GM18517 (cell line): ENCODE measurements at regions not wholly inside any gene's neighbourhood (a gene's known extent, or its start where the extent isn't known, plus 50 kb on each side); places are given as distances from the start of the nearest gene placed in this dataset.

Source experiments
- ATAC-seq: cut with Tn5 transposase; IDR thresholded peaks from one replicate; pipeline ENCODE4 v1.9.1; 2021; ENCODE audit warnings: mild to moderate bottlenecking, moderate library complexity; ENCODE audit not compliant: unreplicated experiment

DNA sequence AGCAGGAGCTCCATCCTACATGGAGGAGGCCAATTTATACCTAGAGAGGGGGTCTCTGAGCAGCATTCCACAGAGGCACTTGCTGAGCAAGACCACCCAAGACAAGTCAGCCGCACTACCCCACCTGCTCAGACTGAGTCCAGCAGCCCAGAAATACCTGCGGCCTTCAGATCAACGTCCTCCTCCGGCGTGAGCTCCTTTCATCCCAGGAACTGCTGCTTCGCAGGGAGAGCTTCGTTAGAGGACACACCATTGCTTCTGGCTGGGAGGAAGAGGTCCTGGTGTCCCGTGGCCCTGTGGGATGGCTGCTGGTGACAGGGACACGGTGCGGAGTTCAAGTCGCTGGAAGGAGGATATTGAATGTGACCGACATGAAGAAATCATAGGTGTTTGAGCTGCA is 216.9 kb upstream of the PPP2R2D start:
- no peak for ATAC-seq

DNA sequence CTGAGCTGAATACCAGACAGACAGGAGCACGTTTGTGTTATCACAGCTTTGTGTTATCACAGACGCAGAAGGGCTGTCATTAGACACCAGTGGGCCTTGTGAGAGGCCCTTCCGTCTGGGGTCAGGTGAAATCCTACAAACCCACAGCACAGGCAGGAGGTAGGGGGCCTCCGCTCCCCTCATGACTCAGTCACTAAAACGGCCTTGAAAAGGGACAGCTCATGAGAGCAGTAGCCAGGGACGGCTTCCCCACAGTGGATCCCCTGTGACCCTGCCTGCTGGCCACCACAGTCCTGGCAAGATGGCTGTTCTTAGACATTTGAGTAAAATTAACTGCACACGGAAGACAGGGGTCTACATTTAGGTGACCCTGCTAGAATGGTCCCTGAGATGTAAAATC is 215.8 kb upstream of the PPP2R2D start:
- no peak for ATAC-seq

DNA sequence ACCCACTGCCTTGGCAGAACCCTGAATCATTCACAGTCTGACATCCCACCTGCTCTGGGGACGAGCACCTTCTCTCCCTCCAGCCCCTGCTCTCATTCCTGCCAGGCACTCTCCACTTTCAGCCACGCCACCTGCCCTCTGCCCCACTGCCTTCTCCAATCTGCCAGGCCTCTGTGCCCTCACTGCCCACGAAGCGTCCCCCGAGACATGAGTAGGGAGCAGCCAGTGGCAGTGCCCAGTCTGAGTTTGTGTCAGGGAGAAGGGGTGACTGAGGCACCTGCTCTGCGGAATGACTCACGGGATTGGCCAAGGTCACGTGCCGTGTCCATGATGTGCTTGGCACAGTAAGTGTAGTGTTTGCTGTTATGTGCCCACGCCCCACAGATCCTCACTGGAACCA is 215.2 kb upstream of the PPP2R2D start:
- no peak for ATAC-seq

DNA sequence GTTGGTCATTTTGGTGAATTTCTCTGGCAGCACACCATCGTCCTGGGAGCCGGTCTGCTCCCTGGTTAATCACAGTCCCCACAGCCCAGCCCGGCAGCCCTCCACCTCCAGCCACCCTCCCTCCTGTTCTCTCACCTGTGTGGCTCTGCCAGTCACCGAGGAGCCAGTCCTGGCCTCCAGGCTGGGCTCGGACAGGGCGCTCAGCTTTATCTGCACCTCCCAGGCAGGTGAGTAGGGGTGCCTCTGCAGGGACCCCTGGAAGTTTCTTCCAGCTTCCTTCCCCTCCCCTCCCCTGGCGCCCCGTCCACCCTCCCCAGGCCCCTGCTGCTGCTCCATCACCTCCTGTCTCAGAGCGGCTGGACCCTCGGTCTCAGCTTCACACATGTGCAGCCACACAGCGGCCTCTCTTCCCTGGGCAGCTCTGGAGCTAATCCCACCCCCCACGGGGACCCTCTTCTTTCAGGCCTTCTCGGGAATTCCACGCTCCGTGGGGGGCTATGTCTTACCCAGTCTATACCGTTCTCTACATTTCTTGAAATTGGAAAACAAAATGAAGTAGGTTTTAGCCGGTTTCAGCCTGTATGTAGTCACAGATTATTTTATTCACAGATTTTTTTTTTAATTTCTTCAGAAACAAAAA is 213.9 kb upstream of the PPP2R2D start:
- ATAC-seq: no peak

DNA sequence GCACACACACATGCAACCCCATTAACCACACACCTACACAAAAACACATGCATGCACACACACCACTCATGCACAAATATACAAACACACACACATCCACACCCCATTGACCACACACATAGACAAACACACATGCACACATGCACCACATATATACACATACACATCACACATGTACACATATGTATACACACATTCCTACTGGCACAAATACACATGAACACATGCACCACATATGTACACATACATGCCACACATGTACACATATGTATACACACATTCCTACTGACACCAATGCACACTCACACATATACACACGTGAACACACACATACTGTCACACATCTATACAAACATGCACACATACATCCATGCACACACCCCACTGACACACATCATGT is 212.5 kb upstream of the PPP2R2D start:
- ATAC-seq: no peak

DNA sequence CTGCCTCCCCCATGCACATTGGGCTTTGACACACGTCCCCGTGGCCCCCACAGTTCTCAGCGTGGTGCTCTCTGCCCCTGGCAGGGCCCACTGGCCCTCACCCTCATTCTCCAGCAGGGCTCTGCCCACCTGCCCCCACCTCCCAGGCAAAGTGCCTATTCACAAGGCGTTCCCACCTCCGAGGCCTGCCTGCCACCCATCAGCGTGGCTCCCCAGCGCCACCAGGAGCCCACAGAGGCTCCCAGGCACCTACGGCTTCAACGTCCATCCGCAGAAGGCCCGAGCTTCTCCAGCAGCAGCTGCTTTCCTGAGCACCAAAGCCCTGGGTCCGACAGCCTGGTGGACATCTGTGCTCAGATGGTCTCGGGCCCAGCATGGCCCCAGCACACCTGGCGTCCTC is 211.8 kb upstream of the PPP2R2D start:
- no peak for ATAC-seq

DNA sequence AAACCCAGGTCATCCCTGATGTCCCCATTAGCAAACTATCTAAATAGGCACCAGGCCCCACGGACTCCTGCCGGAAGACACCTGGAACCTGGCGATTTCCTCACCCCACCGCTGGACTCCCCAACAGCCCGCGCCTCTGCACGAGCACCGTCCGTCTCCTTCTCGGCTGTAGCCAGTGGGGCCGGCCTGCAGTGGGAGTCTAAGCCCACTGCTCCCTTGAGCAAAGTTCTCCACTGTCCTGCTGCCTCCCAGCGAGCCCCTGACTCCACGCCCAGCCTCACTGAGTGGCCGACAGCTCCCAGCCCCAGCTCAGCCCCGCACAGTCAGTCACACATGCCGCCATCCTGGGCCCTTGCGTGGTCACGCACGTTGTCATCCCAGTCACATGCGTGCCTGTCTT is 211.3 kb upstream of the PPP2R2D start:
- ATAC-seq: no peak

DNA sequence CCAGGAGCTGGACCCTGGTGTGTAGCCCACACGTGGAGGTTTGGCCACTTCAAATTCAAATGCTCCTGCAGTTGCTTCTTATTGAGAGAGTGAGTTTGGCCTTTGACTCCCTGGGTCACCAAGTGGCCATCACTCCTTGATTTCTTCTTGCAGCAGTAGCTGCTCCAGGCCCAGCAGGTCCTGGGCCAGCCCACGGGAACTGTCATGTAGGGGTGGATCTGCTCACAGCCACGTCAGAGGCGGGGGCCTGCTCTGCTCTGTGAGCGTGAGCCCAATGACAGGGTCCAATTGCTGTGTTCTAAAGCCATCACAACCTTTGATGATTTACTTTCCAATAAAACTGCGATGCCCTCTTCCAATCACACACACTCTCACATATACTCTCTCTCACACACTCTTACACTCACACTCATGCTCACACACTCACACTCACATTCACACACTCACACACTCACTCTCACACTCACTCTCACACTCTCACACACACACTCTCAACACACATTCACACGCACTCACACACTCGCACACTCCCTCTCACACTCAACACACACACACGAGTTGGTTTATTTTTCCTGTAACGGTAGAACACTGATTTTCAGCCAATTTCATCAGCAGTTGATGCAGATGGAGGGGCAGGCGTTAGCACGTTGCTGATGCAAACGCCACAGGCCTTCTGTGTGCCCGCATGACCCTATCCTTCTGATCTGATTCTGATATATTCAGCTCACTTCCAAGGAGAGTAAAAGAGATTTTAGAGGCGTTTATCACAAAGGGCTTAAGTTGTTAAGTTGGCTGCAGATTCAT is 210.7 kb upstream of the PPP2R2D start:
- no peak for ATAC-seq

DNA sequence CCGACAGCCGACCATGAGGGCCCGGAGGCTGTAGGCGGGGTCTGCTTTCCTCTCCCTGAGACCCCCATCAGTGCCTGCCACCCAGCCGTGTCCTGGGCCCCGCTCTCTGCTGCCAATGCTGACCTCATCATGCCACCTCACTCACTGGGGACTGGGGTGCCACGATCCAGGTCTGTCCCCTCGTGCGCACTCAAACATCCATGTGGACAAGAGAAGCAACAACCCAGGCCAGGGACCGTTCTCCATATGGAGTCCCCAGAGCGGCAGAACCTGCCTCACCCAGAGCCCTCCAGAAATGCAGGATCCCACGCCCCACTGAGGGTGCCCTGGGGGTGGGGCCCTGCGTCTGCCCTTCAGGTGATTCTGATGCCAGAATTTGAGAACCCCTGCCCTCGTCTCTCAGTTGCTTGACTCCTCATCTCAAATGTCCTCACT is 210.0 kb upstream of the PPP2R2D start:
- no peak for ATAC-seq

DNA sequence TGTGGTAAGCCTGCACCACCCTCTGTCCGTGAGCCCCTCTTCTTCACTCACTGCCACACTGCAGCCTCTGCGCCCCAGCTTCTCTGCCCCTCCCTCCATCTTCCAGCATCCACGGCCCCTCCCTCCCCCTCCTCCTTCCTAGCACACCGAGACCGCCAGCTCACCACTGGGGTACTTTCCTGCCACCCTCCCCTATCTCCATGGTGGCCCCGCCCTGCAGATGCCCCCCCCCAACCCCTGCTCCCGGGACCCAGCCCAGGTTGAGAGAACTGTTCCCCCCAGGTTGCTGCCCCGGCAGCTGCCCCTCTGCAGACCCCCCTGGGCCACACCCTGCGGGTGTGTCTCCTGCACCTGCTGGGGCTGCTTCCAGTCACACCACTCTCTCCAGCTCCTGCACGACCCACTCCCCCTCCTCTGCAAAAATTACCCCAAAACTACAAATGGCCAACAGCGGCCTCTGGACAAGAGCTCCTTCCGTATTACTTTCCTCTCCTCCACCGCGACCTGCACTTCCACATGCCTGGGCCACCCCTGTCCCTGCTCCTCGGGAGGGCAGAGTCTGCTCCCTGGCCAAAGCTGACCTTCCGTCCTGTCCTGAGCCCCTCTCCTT is 209.2 kb upstream of the PPP2R2D start:
- no peak for ATAC-seq

DNA sequence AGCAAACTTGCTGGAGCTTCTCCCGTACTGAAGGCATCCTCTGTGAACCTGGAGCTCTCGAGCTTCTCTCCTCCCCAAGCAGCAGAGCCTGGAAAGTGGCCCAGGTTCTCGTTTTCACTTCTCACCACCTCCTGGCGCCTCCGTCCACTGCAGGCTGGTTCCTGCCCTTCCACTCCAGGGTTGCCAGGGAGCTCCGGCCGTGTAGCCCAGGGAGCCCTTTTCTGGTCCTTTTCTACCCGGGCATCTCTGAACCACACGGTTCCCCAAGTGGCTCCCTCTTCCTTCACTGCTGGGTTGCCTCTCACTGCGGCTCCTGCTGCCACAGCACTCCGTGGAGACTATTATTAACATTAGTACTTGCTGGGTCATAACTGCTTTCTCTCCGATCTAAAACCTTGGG is 208.6 kb upstream of the PPP2R2D start:
- no peak for ATAC-seq

DNA sequence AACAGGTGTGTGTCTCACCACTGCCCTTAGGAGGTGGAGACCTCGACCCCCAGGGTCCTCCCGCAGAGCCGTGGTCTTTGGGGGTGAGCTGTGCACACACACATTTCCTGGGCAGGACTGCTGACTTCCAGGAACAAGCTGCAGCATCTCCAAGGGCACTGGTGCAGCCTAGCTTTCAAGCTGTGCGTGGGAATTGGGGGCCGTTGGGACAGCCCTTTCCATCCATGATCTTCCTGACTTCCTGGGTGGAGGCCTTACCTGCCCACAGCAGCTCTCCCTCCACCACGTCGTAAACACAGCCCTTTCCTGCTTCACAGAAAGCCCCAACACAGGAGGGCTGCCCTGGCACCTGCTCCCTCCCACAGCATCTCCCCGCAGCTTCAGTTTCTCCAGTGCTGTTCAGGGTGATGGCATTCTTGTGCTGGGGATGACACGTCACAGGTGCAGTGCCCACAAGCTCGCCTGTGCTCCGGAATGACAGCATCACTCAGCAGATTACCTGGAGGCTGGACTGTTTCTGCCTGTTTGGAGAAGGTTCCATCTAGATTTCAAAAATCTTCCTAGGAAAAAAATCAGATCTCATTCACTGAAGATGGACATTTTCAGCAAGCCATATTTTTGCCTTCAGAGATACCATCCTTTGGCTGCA is 208.0 kb upstream of the PPP2R2D start:
- no peak for ATAC-seq

DNA sequence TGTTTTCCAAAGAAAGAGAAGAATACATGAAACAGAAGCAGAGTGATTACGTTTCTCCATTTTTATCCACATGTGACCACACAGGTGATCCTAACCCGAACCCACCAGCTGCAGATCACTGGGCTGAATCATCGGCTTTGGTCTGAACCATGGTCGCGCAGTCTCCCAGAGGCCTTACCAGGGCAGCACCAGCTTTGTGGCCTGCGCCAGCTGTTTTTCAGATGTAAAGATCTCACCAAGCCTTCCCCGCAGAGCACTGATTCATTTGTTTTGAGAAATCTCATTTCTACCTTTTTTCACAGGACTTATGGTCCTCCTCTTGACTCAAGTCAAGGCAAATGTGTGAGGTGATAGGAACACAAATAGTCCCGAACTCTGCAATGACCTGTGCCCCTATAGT is 207.0 kb upstream of the PPP2R2D start:
- no peak for ATAC-seq

DNA sequence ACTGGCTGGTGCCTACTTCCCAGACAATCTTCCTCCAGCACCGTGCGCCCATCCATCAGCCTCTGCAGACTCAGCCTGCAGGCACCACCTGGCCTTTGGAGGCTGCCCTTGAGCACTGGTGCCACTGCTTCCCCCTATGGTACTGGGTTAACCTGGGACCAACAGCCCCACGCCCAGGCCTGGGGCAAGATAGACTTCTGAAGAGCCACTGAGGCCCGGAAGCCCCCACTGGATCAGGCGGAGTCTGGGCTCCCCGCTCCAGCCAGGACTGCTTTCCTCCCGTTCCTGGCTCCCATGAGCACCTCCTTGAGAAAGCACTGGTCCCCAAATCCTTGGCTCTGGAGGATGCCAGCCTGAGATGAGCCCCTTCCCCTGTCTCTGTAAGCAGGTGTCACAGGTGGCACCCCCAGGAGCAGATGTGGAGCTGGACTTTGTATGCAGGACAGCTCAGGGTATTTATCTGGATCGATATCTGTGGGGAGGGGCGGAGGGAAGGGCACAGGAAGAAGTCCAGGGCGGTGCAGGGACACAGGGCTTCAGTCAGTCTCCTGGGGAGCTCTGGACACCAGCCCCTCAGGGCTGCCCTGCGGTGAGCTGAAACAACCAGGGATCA is 206.5 kb upstream of the PPP2R2D start:
- ATAC-seq: no peak

DNA sequence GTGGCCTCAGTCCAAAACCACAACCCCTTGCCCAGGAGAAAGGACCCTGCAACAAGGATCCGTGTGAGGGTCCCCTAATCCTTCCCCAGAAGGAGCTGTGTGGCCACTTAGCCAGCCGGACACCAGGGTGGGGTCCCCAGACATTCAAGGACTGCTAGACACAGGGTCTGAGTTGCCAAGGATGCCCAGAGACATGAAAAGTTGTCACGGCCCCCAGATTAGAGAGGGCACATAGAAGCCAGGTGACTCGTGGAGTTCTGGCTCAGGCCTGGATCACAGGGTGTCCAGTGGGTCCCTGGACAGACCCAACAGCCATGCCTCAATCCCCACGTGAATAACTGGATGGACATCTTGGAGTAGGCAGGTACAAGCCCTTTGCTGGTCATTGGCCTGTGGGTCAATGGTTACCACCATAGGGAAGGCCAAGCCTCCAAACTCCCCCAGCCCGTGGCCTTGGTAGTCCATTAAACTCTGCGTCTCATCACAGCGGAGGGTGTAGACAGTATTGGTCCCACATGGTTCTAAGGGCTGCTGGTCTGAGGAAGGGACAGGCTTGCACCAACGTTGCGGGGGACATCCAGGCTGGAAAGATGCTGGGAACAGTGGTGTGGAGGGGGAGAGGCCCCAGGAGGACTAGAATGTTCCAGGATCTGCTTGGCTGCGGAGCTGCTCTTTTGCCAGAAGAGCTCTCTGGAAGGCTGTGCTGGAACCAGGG is 205.9 kb upstream of the PPP2R2D start:
- ATAC-seq: no peak

DNA sequence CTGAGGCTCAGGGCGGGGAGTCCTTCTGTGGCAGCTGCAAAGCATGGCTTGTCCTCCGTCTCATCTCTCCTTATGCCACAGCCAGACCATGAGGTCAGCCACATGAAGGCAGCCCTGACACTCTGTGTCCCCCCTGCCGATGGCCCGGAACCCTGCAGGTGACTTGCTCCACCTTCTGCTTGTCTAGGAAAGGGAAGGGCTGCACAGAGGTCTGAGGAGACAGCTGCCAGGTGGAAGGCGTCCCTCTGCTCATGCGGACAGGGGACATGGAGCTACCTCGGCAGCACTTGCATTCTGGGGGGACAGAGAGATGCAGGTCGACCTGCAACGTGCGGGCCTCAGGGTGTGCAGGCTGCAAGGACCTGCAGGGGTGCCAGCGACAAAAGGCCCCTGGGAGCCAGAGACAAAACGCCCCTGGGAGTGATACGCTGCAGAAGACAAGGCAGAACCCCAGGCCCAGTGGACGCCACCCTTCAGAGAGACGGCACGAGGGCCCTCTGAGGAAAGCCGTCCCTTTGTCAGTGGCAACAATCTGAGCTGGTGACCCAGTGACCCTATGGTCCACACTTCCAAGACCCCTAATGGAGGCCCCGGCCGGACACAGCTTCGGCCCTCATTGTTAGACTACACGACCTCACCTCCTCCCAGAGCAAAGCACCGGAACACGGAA is 205.2 kb upstream of the PPP2R2D start:
- no peak for ATAC-seq

DNA sequence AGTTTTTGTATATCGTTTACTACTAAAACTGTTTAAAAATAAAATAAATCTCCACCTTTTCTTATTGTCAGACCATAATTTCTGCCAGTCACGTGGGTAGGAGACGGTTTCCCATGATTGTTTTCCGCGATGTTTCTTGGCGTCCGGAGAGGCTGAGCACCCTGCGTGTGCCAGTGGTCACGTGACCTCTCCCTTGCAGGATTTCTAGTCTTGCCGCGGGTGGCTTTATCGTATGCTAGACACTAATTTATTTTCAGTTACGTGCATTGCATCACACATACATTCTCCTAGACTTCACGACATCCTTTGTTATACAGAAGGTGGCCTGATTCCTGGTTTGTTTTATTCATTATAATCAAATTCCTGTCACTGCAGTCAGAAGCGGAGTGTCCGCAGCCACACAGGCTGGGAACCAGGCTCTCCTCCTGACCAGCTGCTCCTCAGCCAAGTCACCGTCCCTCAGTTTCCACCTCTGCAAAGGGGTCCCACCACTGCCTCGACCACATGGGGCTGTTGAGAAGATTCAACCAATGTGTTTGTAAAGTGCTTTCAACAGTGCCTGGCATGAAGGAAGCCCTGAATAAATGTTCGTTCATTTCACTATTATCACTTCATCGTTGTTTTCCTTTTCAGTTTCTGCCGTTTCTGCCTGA is 203.2 kb upstream of the PPP2R2D start:
- no peak for ATAC-seq

DNA sequence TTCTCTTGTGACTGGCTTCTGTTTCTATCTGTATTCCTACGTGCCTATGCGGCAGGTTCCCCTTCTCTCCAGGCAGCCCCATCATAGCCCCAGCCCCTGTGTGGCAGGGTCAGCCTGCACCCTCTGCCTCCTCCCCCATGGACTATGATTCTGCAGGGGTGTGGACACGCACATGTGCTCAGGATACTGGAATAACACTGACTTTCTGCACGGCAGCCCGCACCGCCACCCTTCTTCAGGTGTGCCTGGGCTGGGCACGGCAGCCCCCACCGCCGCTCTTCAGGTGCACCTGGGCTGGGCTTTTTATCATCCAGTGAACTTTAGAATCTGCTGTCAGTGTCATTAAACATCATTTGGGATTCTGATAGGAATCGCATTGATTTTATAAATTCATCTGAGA is 202.6 kb upstream of the PPP2R2D start:
- no peak for ATAC-seq

DNA sequence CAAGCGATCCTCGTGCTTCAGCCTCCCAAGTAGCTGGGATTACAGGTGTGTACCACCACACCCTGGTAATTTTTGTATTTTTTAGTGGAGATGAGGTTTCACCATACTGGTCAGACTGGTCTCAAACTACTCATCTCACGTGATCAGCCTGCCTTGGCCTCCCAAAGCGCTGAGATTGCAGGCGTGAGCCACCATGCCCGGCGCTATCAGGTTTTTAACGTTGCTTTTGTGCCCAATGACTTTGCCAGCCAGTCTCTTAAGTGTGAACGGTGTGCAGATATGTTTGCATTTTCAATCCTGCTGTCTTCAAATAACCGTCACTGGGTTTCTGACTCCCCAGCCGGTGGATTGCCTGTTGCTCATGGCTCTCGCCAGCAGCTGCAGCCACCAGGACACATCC is 201.8 kb upstream of the PPP2R2D start:
- ATAC-seq: no peak

DNA sequence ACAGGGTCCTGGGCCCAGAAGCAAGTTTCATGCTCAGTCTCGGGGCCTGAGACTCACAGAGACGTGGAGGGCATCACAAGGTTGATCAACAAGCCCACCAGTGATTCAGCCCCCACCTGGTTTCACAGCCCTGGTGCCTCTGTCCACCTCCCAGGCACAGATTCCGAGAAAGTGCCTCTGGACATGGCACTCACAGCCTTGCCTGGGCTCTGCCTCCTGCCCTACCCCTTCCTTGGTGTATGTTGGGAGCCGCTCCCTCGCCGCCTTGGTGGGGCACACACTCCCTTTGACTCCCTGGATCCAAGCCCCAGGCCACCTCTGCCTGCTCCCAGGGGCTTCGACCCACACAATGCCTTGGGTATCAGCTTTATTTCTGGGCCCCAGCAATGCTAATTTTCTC is 200.8 kb upstream of the PPP2R2D start:
- no peak for ATAC-seq
